Hindlimb muscle (tissue), 1 donor: ENCODE measurements at regions not wholly inside any gene's neighbourhood (a gene's known extent, or its start where the extent isn't known, plus 50 kb on each side); places are given as distances from the start of the nearest gene placed in this dataset.

Source experiments
- DNase-seq: peaks from one replicate; pipeline ENCODE4 v3.0.0-alpha.2; 2013

DNA sequence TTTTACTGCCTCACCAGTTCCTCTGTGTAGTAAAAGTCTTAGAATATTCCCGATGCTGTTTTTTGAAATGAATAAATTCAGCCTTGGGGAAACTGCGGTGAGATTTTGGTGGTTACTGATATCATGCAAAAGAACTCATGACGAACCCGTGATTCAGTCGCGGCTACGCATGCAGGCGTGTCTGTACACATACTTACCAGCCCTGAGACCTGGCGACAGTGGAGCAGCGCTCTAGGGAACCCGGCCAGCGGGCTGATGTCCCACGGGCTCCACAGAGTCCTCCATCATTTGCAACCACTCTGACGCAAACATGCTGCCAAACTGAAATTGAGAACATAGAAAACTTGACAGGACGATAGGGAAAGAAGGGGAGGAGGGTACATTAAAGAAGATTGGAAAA lies 315.6 kb upstream of the DAB2 start:
- no peak for DNase-seq

DNA sequence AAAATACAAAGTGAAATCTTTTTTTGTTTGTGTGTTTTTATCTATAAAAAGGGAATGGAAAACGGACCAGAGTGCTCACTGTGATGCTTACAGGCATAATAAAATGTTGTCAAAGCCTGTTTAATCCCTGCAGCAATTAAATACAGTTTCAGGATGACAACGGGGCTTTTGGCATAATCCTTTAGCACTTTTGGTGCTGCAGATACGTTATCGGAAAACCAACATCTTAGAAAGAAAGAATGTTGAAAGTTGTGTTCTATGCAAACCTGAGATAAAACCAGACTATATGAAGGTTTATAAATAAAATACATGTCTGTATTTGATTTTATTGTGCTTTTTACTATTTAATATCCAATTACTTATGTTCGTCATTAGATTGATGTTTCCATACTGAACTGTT lies 307.4 kb upstream of the DAB2 start:
- no peak for DNase-seq

DNA sequence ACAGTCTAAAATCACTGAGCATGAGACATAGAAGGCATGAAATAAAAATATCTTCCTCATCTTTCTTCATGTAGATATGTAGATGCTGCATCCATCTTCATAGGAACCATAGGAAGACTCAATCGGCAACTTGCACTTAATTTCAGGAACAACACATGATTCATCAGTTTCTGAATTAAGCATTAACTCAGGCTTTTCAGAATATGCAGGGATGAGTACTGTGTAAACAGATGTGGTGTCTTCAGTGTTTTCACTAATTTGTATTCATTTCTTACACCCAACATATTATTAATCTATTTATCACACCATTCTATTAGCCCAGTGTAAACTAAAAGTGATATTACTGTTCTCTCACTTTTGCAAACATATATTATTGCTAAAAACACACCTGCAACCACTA lies 305.9 kb upstream of the DAB2 start:
- DNase-seq: no peak

DNA sequence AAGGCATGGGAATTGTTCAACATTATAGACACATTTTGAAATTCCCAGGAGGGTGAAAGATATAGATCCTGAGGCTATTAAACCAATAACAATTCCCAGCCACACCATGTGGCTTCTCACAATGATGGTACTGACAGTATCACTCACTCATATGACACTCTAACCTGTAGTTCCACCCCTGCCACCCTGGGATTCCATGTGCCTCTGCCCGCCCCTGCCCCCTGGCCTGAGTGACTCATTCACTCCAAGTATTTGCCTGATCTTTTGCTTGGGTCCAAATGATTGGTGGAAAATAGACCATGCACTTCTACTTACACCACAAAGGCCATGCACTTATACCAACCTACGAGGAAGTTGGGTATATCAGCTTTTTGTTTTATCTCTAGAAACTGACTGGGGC lies 305.2 kb upstream of the DAB2 start:
- no peak for DNase-seq

DNA sequence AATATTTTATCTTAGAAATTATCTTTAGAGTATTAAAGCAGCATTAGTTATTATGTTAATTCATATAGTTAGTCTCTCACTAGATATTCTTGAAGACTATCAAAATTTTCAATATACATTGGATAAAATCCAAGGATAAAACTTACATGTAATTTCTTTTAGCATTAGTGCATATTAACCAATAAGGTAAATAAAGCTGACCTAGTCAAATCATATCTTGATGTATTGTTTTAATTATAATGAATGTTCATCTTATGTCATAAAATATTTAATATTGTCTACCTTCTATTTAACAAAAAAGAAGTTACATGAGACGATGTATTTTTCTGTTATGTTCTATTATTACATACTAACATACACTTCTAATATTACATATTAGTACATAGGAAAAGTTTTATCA lies 301.7 kb upstream of the DAB2 start:
- DNase-seq: no peak

DNA sequence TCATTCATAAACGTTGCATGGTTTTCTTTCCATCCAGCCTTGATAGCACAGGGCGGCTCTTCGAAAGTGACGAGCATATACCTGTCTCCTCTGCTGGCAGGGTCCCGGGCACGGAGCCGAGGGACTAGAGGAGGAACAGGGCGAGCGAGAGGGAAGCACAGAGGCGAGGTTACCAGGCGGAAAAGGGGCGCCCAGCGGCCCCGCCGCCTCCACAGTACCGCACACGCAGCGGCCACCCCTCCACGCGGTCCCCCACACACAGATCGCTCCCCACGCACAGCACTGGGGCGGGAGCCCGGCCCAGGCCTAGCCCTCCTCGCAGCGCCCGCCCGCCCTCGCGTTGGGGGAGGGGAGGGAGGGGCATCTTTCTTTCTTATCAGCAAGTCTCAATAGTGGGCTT lies 296.6 kb upstream of the DAB2 start:
- DNase-seq: no peak

DNA sequence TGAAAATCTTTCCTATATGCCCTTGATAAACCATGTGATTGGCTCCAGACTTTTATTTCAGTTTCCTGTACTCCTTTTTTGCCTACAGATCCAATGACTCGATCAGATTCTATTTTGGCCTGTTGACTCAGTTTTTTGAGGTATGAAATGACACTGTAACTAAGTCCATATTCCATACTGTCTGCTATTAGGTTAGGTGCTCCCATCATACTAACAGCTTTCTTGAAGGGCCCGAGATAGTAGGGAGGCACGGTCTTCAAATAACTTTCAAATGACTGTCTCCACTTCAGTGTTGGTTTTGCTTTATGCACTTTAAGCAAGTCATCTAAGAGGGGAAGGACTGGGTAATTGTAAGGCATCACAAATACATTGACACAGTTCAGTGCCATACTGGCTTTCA lies 295.4 kb upstream of the DAB2 start:
- DNase-seq: no peak

DNA sequence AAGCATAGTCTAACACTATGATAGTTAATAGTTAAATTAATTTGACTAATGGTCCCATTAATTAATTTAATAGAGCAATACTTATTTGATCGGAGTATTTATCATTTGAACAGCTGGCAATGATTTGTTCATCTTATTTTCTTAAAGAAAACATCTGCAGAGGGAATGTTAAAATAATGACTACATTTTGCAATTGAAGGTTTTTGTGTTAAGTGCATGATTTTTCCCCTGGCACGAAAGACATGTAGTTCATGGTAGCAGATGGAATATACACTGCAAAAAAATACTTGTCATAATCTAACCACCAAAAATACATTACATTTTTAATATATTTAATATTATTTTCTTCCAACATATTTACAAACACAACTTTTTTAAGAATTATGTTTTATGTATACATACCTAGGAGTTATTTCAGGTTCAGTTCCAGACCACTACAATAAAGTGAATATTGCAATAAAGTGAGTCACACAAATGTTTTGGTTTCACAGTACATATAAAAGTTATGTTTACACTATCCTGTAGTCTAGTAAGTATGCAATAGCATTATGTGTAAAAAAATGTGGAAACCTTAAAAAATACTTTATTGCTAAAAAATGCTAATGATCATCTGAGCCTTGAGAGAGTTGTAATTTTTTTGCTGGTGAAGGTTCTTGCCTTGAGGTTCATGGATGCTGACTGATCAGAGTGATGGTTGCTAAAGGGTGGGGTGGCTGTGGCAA lies 292.6 kb upstream of the DAB2 start:
- no peak for DNase-seq

DNA sequence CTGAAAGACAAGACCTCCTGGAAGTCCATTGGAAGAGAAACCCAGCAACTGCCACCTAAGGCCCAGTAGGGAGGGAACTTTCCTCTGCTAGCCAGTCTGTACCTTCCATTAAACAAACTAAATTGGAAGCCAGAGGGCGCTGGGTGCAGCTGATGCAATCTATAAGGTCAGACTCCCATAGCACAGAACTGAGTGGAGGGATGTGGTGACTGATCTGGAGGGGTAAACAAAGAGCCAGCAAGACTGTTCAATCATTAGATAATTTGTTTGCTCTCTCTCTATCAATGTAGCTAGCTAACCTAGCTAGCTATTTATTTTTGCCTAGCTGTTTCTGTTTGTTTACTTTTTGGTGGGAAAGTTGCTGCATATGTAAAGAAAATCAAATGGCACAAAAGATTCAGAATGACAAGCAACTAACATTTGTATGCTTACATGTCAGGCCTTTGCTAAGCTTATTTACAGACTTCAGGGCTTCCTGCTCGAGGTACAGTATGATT lies 291.8 kb upstream of the DAB2 start:
- DNase-seq: no peak

DNA sequence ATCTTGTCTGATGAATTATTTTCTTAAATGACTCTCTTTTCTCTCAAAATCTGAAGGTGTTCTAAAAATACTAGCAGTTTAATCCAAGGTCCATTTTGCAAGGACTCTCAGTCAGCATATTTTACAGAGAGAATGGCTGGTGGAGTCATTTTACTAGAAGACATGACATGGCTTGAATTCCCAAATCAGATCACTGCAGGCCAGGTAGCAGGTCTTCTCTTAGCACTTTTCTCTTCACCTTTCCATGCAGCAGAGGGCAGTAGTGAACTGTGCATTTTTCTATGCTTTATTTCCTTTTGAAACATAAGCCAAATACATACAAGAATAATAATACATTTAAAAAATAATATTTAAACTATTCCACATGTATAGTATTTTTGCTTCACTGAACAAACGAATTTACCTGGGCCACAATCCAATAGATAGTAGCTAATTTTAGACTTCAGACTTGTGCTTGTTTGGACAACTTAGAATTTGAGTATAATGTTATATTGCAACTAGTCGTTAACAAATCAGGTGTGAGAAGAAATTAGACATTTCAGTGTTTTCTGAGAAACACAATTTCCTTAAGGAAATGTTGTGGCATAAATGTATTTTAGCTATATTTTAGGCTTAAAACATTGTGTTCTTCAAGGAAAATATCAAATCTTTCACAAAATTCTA lies 289.4 kb upstream of the DAB2 start:
- peak; percentile 79 for DNase-seq

DNA sequence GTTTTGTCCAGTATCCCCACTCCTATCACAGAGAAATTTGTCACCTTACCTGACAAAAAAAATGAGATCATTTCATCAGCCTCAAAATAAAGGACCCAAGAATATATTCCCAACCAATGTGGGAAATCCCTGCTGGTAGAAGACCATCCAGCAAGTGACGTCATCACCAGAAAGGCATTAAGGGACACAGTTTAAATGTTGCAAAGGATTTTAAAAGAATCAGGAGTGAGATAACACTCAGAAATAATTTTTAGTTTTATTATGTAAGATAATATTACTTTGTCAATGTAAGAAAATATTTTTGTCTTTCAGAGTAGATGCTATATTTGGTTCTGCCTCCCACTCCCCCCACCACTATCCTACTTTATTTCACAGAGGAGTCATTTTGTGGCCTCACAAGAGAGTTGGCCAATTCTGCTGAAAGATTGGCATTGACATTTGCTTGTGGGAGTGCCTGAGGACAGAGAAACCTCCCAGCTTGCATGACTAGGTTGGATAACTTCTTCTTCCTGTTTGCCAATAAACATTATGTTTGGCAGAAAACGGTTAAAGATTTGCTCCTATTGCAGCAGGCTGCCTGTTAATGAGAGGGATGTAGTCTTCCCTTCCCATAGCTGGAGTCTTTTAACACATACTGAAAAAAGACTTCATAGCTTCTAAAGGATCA lies 288.6 kb upstream of the DAB2 start:
- DNase-seq: peak; percentile 49

DNA sequence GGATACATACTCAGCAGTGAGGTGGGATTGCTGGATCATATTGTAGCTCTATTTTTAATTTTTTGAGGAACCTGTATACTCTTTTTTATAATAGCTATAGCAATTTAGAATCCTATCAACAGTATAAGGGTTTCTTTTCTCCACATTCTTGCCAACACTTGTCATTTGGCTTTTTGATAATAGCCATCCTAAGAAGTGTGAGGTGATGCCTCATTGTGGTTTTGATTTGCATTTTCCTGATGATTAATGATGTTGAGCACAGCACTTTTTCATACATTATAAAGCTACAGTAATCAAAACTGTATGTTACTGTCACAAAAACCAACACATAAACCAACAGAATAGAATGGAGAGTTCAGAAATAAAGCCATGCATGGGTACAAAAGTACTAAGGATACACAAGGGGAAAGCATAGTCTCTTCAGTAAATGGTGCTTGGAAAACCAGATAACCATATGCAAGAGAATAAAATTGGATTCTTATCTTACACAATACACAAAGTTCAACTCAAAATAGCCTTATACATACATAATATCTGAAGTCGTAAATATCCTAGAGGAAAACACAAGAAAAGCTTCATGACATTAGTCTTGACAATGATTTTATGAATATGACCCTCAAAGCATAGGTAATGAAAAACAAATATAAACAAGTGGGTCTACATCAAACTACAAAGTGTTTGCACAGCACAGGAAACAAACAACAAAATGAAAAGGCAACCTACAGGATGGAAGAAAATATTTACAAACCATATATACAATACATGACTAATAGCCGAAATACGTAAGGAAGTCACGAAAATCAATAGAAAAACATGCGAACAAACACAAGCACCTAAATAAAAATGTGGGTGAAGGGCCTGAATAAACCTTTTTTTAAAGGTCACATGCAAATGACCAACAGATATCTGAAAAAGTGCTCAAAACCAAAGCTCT lies 287.8 kb upstream of the DAB2 start:
- no peak for DNase-seq

DNA sequence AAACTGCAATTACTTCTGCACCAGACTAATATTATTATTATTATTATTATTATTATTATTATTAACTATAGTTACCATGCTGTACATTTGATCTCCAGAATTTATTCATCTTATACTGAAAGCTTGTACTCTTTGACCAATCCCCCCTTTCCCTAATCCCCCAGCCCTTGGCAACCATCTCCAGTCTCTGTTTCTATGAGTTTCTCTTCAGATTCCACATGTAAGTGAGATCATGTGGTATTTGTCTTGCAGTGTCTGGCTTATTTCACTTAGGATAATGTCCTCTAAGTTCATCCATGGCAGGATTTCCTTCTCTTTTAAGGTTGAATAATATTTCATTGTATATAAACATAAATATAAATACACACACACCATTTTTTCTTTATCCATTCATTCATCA lies 287.0 kb upstream of the DAB2 start:
- DNase-seq: no peak

DNA sequence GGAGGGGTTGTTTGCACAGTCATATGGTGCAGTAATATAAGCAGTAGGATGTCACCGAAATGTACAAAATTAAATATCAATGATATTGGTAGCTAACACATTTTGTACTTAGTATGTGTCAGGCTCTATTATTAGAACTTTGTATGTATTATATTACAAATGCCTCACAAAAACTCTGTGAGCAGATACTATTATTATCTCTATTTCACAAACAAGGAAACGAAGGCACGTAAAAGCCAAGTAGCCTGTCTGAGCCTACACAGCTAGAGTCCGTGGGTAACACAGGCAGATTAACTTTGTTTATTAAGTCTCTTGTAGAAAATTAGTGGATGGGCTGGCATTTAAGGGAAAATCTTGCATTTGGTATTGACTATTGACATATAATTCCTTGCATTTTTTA lies 284.3 kb upstream of the DAB2 start:
- DNase-seq: no peak

DNA sequence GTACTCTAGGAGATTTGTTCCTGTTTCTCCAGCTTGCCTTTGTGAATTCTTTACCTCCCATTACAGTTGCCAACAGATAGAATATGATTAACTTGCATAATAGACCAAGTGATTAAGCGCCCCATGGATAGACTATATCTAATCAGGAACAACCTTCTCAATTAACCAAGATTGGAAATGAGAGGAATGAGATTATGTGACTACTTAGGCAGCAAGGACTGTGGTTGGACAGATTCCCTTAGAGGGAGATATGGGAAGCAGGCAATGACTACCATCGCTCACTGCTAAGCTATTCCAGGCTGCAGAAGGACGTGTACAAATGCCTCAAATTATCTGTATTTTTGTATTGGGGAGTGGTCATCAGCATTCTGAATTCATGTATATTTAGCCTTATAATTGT lies 278.1 kb upstream of the DAB2 start:
- DNase-seq: no peak

DNA sequence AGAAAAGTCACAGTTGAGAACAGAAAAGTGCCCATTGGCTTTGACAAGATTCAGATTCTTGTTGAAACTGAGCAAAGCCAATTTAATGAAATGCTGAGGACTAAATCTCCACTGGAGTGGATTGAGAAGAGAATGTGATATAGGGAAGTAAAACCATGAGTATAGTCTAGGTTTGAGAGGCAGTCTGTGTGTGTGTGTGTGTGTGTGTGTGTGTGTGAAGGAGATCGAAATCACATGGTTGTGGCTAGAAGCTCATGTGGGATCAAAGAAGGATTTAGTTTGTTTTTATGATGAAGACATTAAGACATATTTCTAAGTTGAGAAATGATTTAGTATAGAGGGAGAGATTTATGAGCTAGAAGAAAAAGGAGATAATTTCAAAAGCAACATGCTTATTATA lies 275.7 kb upstream of the DAB2 start:
- DNase-seq: no peak

DNA sequence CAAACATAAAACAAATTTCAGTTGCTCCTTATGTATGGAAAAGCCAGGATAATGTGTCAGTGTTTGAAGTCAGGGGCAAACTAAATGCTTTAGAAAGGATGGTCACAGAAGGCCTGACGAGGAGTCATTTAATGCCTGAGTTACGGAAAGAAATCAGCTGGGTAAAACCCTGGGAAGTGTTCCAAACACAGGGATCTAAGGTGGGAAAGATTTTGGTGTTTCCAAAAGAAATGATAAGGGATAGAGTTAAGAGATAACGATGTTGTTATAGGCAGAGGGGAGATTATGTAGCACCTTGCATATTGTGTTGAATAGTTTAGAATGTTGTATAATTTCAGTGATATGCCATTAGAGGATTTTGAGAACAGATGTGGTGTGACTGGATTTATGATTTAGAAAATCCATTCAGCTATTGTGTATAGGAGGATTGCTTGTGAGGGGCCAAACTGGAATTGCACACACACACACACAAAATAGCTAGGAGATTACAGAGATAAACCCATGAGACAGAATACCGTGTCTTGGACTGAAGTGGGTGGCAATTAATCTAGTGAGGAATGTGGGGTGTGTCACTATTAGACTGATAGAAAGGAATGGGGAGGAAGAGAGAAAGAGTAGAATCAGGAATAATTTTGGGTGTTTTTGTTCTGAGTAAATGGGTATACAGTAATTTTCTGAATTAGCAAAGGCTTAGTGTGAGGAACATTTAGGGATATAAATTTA lies 274.2 kb upstream of the DAB2 start:
- no peak for DNase-seq

DNA sequence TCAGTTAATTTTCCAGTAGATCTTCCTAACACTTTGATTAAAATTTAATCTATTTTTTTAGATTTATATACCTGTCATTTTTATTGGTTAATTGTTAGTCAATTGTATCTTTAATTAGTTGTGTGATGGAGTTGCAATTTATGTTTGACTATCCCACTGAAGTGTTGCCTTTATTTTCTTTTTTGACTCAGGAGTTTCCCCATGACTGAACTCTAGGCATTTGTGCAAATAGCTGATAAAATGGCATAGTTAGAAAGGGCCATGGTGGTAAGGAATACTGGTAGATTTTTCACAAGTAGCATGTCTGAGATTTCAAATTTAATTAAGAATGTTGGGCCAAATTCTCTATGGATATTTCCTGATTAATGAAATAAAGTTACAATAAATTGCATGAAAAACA lies 273.1 kb upstream of the DAB2 start:
- no peak for DNase-seq

DNA sequence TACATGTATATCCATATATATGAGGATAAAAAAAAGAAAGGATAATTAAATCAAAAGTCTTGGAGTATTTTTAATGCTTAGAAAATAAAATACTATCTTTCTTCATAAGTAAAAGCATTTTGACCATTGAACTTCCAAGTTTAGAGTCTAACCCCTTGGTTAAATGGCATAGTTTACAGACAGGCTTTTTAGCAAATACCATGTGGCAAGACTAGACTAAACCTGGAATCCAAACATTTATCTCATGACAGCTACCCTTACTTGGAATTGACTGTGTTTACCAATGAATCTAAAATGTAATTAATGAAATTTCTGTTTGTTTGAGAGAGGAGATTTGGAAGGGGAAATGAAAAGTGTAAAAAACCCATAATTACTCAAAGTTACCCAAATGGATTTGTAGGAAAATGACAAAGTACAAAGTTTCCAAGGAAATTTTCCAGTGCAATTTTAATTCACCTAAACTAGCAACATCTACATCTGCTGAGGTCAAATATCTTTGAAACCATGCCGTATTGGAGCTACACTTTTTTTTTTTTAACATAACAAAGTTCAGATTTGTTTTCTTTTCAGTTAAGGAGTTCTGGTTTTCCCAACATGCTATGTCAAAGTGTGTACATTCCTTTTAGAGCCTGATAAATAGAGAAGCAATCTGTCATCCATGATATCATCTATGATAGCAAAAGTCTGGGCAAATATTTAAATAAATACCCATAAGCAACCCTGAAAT lies 272.1 kb upstream of the DAB2 start:
- DNase-seq: no peak

DNA sequence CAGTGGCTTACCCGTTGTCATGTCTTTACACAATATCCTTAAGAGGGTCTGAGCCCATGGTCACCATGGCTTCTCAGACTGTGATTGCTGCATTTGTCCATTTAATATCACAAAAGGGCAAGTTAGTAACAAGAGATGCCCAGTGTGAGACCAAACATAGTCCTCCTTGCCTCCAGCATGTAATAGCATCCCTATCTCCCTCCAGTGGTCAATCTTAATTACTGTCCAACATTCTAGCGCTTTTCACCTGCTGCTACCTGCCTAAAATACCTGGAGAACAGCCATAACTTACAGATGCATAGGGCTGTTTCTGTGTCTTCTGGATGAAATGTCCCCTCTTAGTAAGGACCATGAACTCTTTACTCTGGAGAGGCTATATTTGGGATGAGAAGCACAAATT lies 267.2 kb upstream of the DAB2 start:
- DNase-seq: no peak

DNA sequence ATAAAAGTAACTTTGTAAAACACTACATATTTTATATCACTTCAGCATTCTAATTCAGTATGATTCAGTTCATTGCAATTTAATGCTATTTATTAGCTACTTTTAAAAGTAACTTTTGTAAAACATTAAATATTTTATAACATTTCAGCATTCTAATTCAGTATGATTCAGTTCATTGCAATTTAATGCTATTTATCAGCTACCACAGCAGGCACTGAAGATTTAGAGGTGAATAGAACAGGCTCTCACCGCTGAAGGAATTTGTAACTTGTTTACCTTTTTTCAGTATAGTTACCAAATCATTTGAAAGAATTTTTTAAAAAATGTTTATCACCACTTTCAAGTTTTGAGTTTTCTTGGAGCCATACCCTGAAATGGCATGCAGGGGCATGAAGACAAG lies 266.4 kb upstream of the DAB2 start:
- DNase-seq: no peak
